ENCODE measurements at regions not wholly inside any gene's neighbourhood (a gene's known extent, or its start where the extent isn't known, plus 50 kb on each side); places are given as distances from the start of the nearest gene placed in this dataset.

GRCh38 chr3:162337630-162338029, 841.0 kb downstream of the OTOL1 start:
- Histone ChIP-seq H3K27ac (no peak overlapping the region), H3K4me1 (replicated peaks in 1 of 2) (no peaks in the 10 kb centered on the region), H3K9me3 (replicated peaks in 1 of 3) (no peaks in the 10 kb centered on the region), H3K27me3 (no peaks in the 10 kb centered on the region), H3K36me3 (replicated peaks in 1 of 2) (no peaks in the 10 kb centered on the region), H3K4me3 (no peak overlapping the region)
- intact Hi-C loops (cut with DNase I): no loop called here
- TF ChIP-seq, protein P1, sequence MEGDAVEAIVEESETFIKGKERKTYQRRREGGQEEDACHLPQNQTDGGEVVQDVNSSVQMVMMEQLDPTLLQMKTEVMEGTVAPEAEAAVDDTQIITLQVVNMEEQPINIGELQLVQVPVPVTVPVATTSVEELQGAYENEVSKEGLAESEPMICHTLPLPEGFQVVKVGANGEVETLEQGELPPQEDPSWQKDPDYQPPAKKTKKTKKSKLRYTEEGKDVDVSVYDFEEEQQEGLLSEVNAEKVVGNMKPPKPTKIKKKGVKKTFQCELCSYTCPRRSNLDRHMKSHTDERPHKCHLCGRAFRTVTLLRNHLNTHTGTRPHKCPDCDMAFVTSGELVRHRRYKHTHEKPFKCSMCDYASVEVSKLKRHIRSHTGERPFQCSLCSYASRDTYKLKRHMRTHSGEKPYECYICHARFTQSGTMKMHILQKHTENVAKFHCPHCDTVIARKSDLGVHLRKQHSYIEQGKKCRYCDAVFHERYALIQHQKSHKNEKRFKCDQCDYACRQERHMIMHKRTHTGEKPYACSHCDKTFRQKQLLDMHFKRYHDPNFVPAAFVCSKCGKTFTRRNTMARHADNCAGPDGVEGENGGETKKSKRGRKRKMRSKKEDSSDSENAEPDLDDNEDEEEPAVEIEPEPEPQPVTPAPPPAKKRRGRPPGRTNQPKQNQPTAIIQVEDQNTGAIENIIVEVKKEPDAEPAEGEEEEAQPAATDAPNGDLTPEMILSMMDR (IDR thresholded peaks at IDR 0.05): no peak
- TF ChIP-seq POLR2A (IDR thresholded peaks at IDR 0.05): no peak
- DNase-seq: no peak
- 52 to 73% (median 63%) methylated on average over 1 of the region's 1 CpG for WGBS, 4 donors

- TF ChIP-seq, protein P1 (IDR thresholded peaks at IDR 0.05): no peak
- TF ChIP-seq POLR2A (IDR thresholded peaks at IDR 0.05): no peak
- Histone ChIP-seq H3K4me3 (no peak overlapping the region), H3K4me1 (replicated peaks in 1 of 2) (no peaks in the 10 kb centered on the region), H3K27me3 (no peaks in the 10 kb centered on the region), H3K36me3 (replicated peaks in 1 of 2) (no peaks in the 10 kb centered on the region), H3K9me3 (replicated peaks in 1 of 3) (no peaks in the 10 kb centered on the region), H3K27ac (no peak overlapping the region)
- intact Hi-C loops (cut with DNase I): no loop called here
- DNase-seq: no peak
Observed at GRCh38 chr3:162338514-162338913, 841.9 kb downstream of the OTOL1 start.

DNA sequence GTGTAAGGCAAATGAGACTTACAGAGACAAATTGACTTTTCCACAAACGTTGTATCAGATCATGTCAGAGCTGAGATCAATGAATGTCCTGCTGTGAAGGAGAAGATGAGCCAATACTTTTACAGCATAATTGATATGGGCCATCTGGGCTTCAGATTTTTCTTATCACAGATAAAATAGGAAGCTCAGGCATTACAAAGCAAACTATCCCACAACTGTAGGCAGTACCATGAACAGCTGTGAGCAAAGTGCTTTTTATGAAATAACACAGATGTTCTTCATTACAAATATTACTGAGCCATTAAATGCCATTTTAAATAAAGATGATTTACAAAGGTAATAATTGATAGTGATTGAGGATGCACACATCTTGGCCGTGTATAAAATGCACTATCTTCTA, 852.3 kb downstream of the OTOL1 start:
- WGBS, 4 donors: 20 to 39% (median 30%) methylated on average over 2 of the region's 2 CpGs
- no peak for DNase-seq
- no peaks in the 10 kb centered on the region for H3K36me3 ChIP-seq (replicated peaks in 1 of 2)
- H3K4me1 ChIP-seq (replicated peaks in 1 of 2): no peaks in the 10 kb centered on the region
- H3K27ac ChIP-seq: no peak overlapping the region
- H3K9me3 ChIP-seq (replicated peaks in 1 of 3): no peaks in the 10 kb centered on the region
- intact Hi-C loops (cut with DNase I): no loop called here
- H3K4me3 ChIP-seq: no peak overlapping the region
- TF ChIP-seq, protein P1 (IDR thresholded peaks at IDR 0.05): no peak
- TF ChIP-seq POLR2A (IDR thresholded peaks at IDR 0.05): no peak
- H3K27me3 ChIP-seq: no peaks in the 10 kb centered on the region

DNA sequence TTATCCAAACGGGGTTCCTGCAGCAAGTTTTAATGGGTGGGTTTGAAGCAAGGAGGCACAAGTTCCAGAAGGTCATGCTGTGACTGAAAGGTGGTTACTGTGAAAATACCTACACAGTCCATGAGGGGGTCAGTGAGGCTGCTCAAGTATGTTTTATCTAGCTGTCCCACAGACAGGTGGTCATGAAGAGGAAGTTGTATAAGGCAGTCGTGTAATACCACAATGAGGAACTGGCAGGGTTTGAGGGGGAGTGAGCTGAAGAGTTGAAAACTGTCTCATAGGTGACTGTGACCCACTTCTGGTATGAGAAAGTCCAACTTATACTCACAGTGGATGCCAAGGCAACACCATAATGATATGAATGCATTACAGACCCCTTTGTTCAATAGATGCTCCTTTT, 856.8 kb downstream of the OTOL1 start:
- 38 to 61% (median 40%) methylated on average over 2 of the region's 2 CpGs for WGBS, 4 donors
- Histone ChIP-seq H3K36me3 (replicated peaks in 1 of 2) (no peaks in the 10 kb centered on the region), H3K4me1 (replicated peaks in 1 of 2) (no peaks in the 10 kb centered on the region), H3K9me3 (replicated peaks in 1 of 3) (no peaks in the 10 kb centered on the region), H3K4me3 (no peak overlapping the region), H3K27ac (no peak overlapping the region), H3K27me3 (no peaks in the 10 kb centered on the region)
- intact Hi-C loops (cut with DNase I): no loop called here
- no peak for DNase-seq
- TF ChIP-seq, protein P1 (IDR thresholded peaks at IDR 0.05): no peak
- no peak for TF ChIP-seq POLR2A (IDR thresholded peaks at IDR 0.05)
